C4-2B (cell line): ENCODE measurements at regions not wholly inside any gene's neighbourhood (a gene's known extent, or its start where the extent isn't known, plus 50 kb on each side); places are given as distances from the start of the nearest gene placed in this dataset.

Experiments
- H3K27ac ChIP-seq: fragments of 450-650 bp; 2 replicates; pipeline ENCODE4 v1.5.1; 2017
- CTCF ChIP-seq: fragments of 450-650 bp; conservative IDR thresholded peaks from 2 replicates; pipeline ENCODE4 v1.5.1; 2017; ENCODE audit warnings: mild to moderate bottlenecking
- ZFX ChIP-seq: fragments of 450-650 bp; IDR thresholded peaks from 2 replicates; pipeline ENCODE4 v1.6.1; 2017

- TF ChIP-seq ZFX: no peak
- TF ChIP-seq CTCF: no peak
- no peak overlapping the region for H3K27ac ChIP-seq
Measured at GRCh38 chr17:31597646-31598398, 206.3 kb downstream of the RAB11FIP4 start.

- TF ChIP-seq CTCF: no peak
- no peak for TF ChIP-seq ZFX
- H3K27ac ChIP-seq: no peak overlapping the region
Measured at GRCh38 chr17:31596382-31597323, 205.2 kb downstream of the RAB11FIP4 start.

- no peak overlapping the region for H3K27ac ChIP-seq
- TF ChIP-seq CTCF: no peak
- no peak for TF ChIP-seq ZFX
Measured at GRCh38 chr17:31595666-31596381, 204.3 kb downstream of the RAB11FIP4 start.

- TF ChIP-seq CTCF (no peak), ZFX (no peak)
- no peak overlapping the region for H3K27ac ChIP-seq
Measured at GRCh38 chr17:31595076-31595475, 203.6 kb downstream of the RAB11FIP4 start.

GRCh38 chr17:31594416-31594815 lies 202.9 kb downstream of the RAB11FIP4 start:
- H3K27ac ChIP-seq: no peak overlapping the region

GRCh38 chr17:31593806-31594205 lies 202.3 kb downstream of the RAB11FIP4 start:
- TF ChIP-seq ZFX: no peak
- no peak for TF ChIP-seq CTCF
- no peak overlapping the region for H3K27ac ChIP-seq

More at GRCh38 chr17:31594416-31594815, 202.9 kb downstream of the RAB11FIP4 start:
- TF ChIP-seq CTCF: no peak
